ENCODE measurements at regions not wholly inside any gene's neighbourhood (a gene's known extent, or its start where the extent isn't known, plus 50 kb on each side); places are given as distances from the start of the nearest gene placed in this dataset.
"Not testable (repeated sequence)": the region's sequence is repeated elsewhere in the genome, so short reads cannot be mapped to it uniquely, and the experiment has no call there.

DNA sequence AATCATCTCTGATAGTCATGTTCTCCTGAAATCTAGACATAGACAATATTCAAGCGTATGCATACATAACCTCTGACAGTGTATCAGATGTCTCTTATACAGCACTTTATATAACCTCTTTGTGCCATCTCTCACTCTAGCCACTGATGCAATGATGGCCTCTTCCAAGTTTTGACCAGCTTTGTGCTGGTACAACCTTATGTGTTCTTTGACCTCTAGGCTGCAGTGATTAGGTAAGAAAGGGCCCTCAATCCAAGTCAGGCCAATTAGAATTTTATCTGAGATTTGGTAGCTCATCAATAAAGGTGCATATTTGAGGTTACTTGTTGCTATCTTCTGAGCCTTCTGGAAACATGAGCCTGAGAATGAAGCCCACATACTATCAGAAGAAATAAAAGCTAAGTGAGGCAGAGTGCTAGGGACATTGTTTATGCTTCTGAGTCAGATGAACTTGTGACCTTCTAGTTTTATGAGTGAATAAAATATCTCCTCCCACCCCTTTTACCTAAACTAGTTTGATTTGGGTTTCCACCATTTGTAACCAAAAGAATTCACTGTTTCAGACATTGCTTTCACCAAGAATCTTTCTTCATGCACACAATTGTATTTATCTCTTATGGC is 283.2 kb upstream of the SUCLG2 start:
- TF ChIP-seq YY1 (IDR thresholded peaks at IDR 0.05; ENCODE audit: low read depth) (no peak), FOXJ3 (CRISPR knock-in tag; IDR thresholded peaks at IDR 0.05) (no peak), RCOR1 (IDR thresholded peaks at IDR 0.05; ENCODE audit: low read length) (no peak), GABPA (IDR thresholded peaks at IDR 0.05; ENCODE audit: low read depth) (no peak), TCF12 (IDR thresholded peaks at IDR 0.05) (no peak), SMC3 (IDR thresholded peaks at IDR 0.05; ENCODE audit: low read depth, low read length) (no peak), GATA2 (CRISPR knock-in tag; IDR thresholded peaks at IDR 0.05) (no peak), TAF1 (IDR thresholded peaks at IDR 0.05; ENCODE audit: borderline replicate concordance, low read depth, low read length) (no peak), ELF1 (IDR thresholded peaks at IDR 0.05) (no peak), SIN3A (IDR thresholded peaks at IDR 0.05; ENCODE audit: borderline replicate concordance, low read depth, low read length) (no peak), RXRA (IDR thresholded peaks at IDR 0.05; ENCODE audit: borderline replicate concordance, low read depth) (no peak), FOXM1 (IDR thresholded peaks at IDR 0.05; ENCODE audit: low read depth) (no peak), FOSL2 (IDR thresholded peaks at IDR 0.05; ENCODE audit: borderline replicate concordance, low read depth) (no peak), NRF1 (IDR thresholded peaks at IDR 0.05; ENCODE audit: low read depth, low read length) (no peak), JUND (IDR thresholded peaks at IDR 0.05) (no peak), NFIC (IDR thresholded peaks at IDR 0.05; ENCODE audit: borderline replicate concordance) (no peak), TEAD4 (IDR thresholded peaks at IDR 0.05; ENCODE audit: borderline replicate concordance, insufficient read depth) (no peak)
- TF ChIP-seq, protein P1, sequence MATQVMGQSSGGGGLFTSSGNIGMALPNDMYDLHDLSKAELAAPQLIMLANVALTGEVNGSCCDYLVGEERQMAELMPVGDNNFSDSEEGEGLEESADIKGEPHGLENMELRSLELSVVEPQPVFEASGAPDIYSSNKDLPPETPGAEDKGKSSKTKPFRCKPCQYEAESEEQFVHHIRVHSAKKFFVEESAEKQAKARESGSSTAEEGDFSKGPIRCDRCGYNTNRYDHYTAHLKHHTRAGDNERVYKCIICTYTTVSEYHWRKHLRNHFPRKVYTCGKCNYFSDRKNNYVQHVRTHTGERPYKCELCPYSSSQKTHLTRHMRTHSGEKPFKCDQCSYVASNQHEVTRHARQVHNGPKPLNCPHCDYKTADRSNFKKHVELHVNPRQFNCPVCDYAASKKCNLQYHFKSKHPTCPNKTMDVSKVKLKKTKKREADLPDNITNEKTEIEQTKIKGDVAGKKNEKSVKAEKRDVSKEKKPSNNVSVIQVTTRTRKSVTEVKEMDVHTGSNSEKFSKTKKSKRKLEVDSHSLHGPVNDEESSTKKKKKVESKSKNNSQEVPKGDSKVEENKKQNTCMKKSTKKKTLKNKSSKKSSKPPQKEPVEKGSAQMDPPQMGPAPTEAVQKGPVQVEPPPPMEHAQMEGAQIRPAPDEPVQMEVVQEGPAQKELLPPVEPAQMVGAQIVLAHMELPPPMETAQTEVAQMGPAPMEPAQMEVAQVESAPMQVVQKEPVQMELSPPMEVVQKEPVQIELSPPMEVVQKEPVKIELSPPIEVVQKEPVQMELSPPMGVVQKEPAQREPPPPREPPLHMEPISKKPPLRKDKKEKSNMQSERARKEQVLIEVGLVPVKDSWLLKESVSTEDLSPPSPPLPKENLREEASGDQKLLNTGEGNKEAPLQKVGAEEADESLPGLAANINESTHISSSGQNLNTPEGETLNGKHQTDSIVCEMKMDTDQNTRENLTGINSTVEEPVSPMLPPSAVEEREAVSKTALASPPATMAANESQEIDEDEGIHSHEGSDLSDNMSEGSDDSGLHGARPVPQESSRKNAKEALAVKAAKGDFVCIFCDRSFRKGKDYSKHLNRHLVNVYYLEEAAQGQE (IDR thresholded peaks at IDR 0.05; ENCODE audit: low read depth, low read length) = no peak
- TF ChIP-seq, protein P2, sequence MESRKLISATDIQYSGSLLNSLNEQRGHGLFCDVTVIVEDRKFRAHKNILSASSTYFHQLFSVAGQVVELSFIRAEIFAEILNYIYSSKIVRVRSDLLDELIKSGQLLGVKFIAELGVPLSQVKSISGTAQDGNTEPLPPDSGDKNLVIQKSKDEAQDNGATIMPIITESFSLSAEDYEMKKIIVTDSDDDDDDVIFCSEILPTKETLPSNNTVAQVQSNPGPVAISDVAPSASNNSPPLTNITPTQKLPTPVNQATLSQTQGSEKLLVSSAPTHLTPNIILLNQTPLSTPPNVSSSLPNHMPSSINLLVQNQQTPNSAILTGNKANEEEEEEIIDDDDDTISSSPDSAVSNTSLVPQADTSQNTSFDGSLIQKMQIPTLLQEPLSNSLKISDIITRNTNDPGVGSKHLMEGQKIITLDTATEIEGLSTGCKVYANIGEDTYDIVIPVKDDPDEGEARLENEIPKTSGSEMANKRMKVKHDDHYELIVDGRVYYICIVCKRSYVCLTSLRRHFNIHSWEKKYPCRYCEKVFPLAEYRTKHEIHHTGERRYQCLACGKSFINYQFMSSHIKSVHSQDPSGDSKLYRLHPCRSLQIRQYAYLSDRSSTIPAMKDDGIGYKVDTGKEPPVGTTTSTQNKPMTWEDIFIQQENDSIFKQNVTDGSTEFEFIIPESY (IDR thresholded peaks at IDR 0.05; ENCODE audit: borderline replicate concordance, low read depth) = no peak
- TF ChIP-seq, protein P3, sequence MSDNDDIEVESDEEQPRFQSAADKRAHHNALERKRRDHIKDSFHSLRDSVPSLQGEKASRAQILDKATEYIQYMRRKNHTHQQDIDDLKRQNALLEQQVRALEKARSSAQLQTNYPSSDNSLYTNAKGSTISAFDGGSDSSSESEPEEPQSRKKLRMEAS (IDR thresholded peaks at IDR 0.05; ENCODE audit: low read depth) = no peak
- POLR2A ChIA-PET = no interaction called here
- Histone ChIP-seq H2AFZ (ENCODE audit: low read depth) (no peak overlapping the region), H3K36me3 (replicated peaks in 1 of 2; ENCODE audit: control insufficient read depth in 1 of 2, insufficient read depth in 2 of 2, low read length in 1 of 2) (no peaks in the 10 kb centered on the region), H3K4me2 (no peak overlapping the region), H3F3A (replicated peaks; ENCODE audit: insufficient read depth) (no peaks in the 10 kb centered on the region), H3K27me3 (ENCODE audit: insufficient read depth) (no peaks in the 10 kb centered on the region), H3K4me3 (ENCODE audit: low read depth in 2 of 2, low read length in 1 of 2) (no peak overlapping the region), H3K9me3 (no peaks in the 10 kb centered on the region), H3K4me1 (ENCODE audit: control insufficient read depth in 1 of 2, insufficient read depth in 2 of 2, low read depth in 1 of 2, low read length in 1 of 2) (no peaks in the 10 kb centered on the region), H3K79me2 (ENCODE audit: insufficient read depth) (no peaks in the 10 kb centered on the region), H3K9me2 (no peaks in the 10 kb centered on the region), H3K9ac (no peak overlapping the region), H3K27ac (ENCODE audit: low read depth in 2 of 2, low read length in 1 of 2) (no peak overlapping the region), H4K20me1 (ENCODE audit: insufficient read depth) (no peaks in the 10 kb centered on the region)
- DNase-seq = no peak
- 58% methylated on average over 1 of the region's 1 CpG for WGBS (ENCODE audit: low lambda C conversion rate)
- CTCF ChIA-PET = no interaction called here

DNA sequence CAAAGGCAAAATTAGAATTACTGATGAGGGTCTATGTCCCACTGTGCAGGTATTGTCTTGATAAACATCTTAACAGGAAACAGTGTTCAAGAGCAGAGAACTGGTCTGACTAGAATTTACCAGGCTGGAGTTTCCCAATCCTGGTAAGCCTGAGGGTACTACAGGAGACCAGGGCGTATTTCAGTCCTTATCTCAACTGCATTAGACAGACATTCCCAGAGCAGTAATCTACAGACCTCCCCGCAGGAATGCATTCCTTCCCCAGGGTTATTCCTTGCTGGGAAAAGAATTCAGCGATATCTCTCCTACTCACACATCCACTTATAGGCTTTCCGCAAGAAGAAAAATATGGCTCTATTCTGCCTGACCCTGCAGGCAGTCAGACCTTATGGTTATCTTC is 276.0 kb upstream of the SUCLG2 start:
- H4K20me1 ChIP-seq (ENCODE audit: insufficient read depth); H3F3A ChIP-seq (replicated peaks; ENCODE audit: insufficient read depth); POLR2A ChIA-PET; H3K9me3 ChIP-seq; DNase-seq; H3K4me1 ChIP-seq (ENCODE audit: control insufficient read depth in 1 of 2, insufficient read depth in 2 of 2, low read depth in 1 of 2, low read length in 1 of 2); H3K9me2 ChIP-seq; CTCF ChIA-PET; H3K4me2 ChIP-seq; H3K27ac ChIP-seq (ENCODE audit: low read depth in 2 of 2, low read length in 1 of 2); H3K79me2 ChIP-seq (ENCODE audit: insufficient read depth); H3K9ac ChIP-seq; H2AFZ ChIP-seq (ENCODE audit: low read depth); H3K4me3 ChIP-seq (ENCODE audit: low read depth in 2 of 2, low read length in 1 of 2); H3K27me3 ChIP-seq (ENCODE audit: insufficient read depth); H3K36me3 ChIP-seq (replicated peaks in 1 of 2; ENCODE audit: control insufficient read depth in 1 of 2, insufficient read depth in 2 of 2, low read length in 1 of 2): not testable (repeated sequence)
- 30% methylated on average over 4 of the region's 4 CpGs for whole genome bisulfite sequencing (ENCODE audit: low lambda C conversion rate)
